HEK293T (cell line): ENCODE measurements at regions not wholly inside any gene's neighbourhood (a gene's known extent, or its start where the extent isn't known, plus 50 kb on each side); places are given as distances from the start of the nearest gene placed in this dataset.
"Not testable (repeated sequence)": the region's sequence is repeated elsewhere in the genome, so short reads cannot be mapped to it uniquely, and the experiment has no call there.

Experiments used
- CTCF ChIA-PET: fragments of 350-600 bp; formaldehyde crosslinking; extraction: SDS; loops from one replicate; lab custom pipeline; 2021; ENCODE audit warnings: antibody characterized with exemption, inconsistent platforms; lab: Yijun Ruan, JAX
- POLR2A ChIA-PET: fragments of 350-600 bp; formaldehyde crosslinking; extraction: SDS; loops from one replicate; lab custom pipeline; 2020; ENCODE audit warnings: antibody characterized with exemption, inconsistent platforms; lab: Yijun Ruan, JAX
- DNase-seq: peaks from one replicate; pipeline ENCODE4 v3.0.0; 2012; ENCODE audit warnings: mixed read lengths; ENCODE audit errors: extremely low spot score
- ARNT ChIP-seq: fragments of 450-650 bp; IDR thresholded peaks from 2 replicates; pipeline ENCODE4 v1.6.1; 2017; ENCODE audit warnings: mild to moderate bottlenecking
- BHLHE40 ChIP-seq: fragments of 450-650 bp; IDR thresholded peaks from 2 replicates; pipeline ENCODE4 v1.6.1; 2016; ENCODE audit warnings: mild to moderate bottlenecking, moderate library complexity, borderline replicate concordance
- CTBP1 ChIP-seq: fragments of 450-650 bp; IDR thresholded peaks from 2 replicates; pipeline ENCODE4 v1.6.1; 2016; ENCODE audit warnings: borderline replicate concordance
- ELF4 ChIP-seq: fragments of 450-650 bp; IDR thresholded peaks from 2 replicates; pipeline ENCODE4 v1.6.1; 2017; ENCODE audit warnings: antibody characterized with exemption
- FOXA1 ChIP-seq: fragments of 450-650 bp; IDR thresholded peaks from 2 replicates; pipeline ENCODE4 v1.6.1; 2016; ENCODE audit warnings: mild to moderate bottlenecking
- FOXK2 ChIP-seq: fragments of 450-650 bp; IDR thresholded peaks from 2 replicates; pipeline ENCODE4 v1.6.1; 2016; ENCODE audit warnings: mild to moderate bottlenecking
- FOXM1 ChIP-seq: fragments of 450-650 bp; IDR thresholded peaks from 2 replicates; pipeline ENCODE4 v1.6.1; 2017; ENCODE audit warnings: mild to moderate bottlenecking, borderline replicate concordance
- HDGF ChIP-seq: fragments of 450-650 bp; IDR thresholded peaks from 2 replicates; pipeline ENCODE4 v1.6.1; 2017; ENCODE audit warnings: antibody characterized with exemption, borderline replicate concordance
- L3MBTL2 ChIP-seq: fragments of 450-650 bp; conservative IDR thresholded peaks from 2 replicates; pipeline ENCODE4 v1.6.1; 2016; ENCODE audit warnings: mild to moderate bottlenecking
- LEF1 ChIP-seq: fragments of 450-650 bp; IDR thresholded peaks from 2 replicates; pipeline ENCODE4 v1.6.1; 2017; ENCODE audit warnings: mild to moderate bottlenecking, borderline replicate concordance
- NFRKB ChIP-seq: fragments of 450-650 bp; IDR thresholded peaks from 2 replicates; pipeline ENCODE4 v1.6.1; 2016; ENCODE audit warnings: mild to moderate bottlenecking, moderate library complexity
- SP1 ChIP-seq: fragments of 450-650 bp; IDR thresholded peaks from 2 replicates; pipeline ENCODE4 v1.6.1; 2017
- SUZ12 ChIP-seq: fragments of 450-650 bp; IDR thresholded peaks from 2 replicates; pipeline ENCODE4 v1.6.1; 2016; ENCODE audit warnings: mild to moderate bottlenecking
- TARDBP ChIP-seq: fragments of 450-650 bp; IDR thresholded peaks from 2 replicates; pipeline ENCODE4 v1.6.1; 2016
- ZNF384 ChIP-seq: fragments of 450-650 bp; IDR thresholded peaks from 2 replicates; pipeline ENCODE4 v1.6.1; 2016
- TF ChIP-seq, protein P1 (sequence below): fragments of 450-650 bp; IDR thresholded peaks from 2 replicates; pipeline ENCODE4 v1.6.1; 2016

- POLR2A ChIA-PET: no interaction called here
- no peak for TF ChIP-seq NFRKB
- no peak for TF ChIP-seq SP1
- no peak for TF ChIP-seq FOXK2
- TF ChIP-seq ZNF384: no peak
- no peak for TF ChIP-seq LEF1
- no peak for TF ChIP-seq ELF4
- no peak for TF ChIP-seq CTBP1
- no peak for TF ChIP-seq HDGF
- TF ChIP-seq BHLHE40: no peak
- TF ChIP-seq, protein P1, sequence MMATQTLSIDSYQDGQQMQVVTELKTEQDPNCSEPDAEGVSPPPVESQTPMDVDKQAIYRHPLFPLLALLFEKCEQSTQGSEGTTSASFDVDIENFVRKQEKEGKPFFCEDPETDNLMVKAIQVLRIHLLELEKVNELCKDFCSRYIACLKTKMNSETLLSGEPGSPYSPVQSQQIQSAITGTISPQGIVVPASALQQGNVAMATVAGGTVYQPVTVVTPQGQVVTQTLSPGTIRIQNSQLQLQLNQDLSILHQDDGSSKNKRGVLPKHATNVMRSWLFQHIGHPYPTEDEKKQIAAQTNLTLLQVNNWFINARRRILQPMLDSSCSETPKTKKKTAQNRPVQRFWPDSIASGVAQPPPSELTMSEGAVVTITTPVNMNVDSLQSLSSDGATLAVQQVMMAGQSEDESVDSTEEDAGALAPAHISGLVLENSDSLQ: no peak
- TF ChIP-seq SUZ12: no peak
- no peak for TF ChIP-seq TARDBP
- TF ChIP-seq ARNT: no peak
- TF ChIP-seq FOXM1: no peak
- TF ChIP-seq L3MBTL2: no peak
- TF ChIP-seq FOXA1: no peak
- CTCF ChIA-PET: no interaction called here
- no peak for DNase-seq
Observed at GRCh38 chr1:104028416-104029035, 278.8 kb downstream of the AMY1C start.

DNA sequence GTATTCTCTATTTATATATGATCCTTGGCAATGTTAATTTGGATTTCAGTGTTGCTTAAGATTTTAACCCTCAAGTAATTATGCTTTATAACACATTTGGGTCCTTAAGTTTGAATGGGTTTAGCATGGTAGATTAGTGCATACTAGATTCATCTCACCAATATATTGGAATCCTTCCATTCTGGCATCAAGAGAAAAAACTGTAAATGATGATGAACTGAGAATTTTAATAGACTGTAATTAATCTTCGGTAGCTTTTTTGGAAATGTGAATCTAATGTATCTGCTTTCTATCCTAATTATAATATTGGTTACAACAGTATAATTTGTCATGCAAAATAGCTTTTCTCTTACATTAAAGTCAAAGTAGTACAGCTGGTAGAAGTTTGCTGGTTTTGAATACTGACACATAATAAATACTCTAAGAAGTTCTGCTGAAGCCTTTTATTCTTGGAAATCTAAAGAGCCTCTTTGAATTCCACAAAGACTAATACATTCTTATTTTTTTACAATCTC, 279.8 kb downstream of the AMY1C start:
- ChIA-PET POLR2A (no interaction called here), CTCF (no interaction called here)
- DNase-seq: no peak
- TF ChIP-seq ELF4: no peak
- TF ChIP-seq TARDBP: no peak

GRCh38 chr1:104056786-104057185, 307.1 kb downstream of the AMY1C start:
- CTCF ChIA-PET: no interaction called here
- DNase-seq: no peak
- POLR2A ChIA-PET: no interaction called here
- no peak for TF ChIP-seq L3MBTL2
- TF ChIP-seq LEF1: no peak
- no peak for TF ChIP-seq HDGF
- no peak for TF ChIP-seq BHLHE40
- TF ChIP-seq CTBP1: no peak
- TF ChIP-seq NFRKB: no peak

GRCh38 chr1:104057219-104057898, 307.7 kb downstream of the AMY1C start:
- DNase-seq, POLR2A ChIA-PET, CTCF ChIA-PET: not testable (repeated sequence)

DNA sequence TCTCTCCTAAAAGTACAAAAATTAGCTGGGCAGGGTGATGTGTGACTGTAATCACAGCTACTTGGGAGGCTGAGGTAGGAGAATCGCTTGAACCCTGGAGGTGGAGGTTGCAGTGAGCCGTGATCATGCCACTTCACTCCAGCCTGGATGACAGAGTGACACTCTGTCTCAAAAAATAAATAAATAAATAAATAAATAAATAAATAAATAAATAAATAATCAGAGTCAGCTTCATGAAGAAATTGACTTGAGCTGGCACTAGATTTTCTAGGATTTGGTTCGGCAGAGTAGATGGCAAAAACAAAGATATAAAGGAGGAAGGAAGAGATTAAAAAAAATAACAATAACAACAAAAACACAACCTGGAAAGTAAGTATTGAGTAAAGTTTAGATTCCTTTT, 311.9 kb downstream of the AMY1C start:
- CTCF ChIA-PET, DNase-seq, POLR2A ChIA-PET: not testable (repeated sequence)

- no peak for TF ChIP-seq FOXM1
- TF ChIP-seq SP1: no peak
- no peak for TF ChIP-seq SUZ12
- TF ChIP-seq, protein P1: no peak
- no peak for TF ChIP-seq TARDBP
- no peak for TF ChIP-seq BHLHE40
- TF ChIP-seq FOXK2: no peak
- no peak for TF ChIP-seq NFRKB
- TF ChIP-seq HDGF: no peak
- TF ChIP-seq FOXA1: no peak
- no peak for TF ChIP-seq L3MBTL2
- TF ChIP-seq ELF4: no peak
- TF ChIP-seq LEF1: no peak
- TF ChIP-seq CTBP1: no peak
- no peak for TF ChIP-seq ZNF384
- no peak for TF ChIP-seq ARNT
- ChIA-PET POLR2A (no interaction called here), CTCF (no interaction called here)
- no peak for DNase-seq
Observed at GRCh38 chr1:104064399-104064798, 314.7 kb downstream of the AMY1C start.

DNA sequence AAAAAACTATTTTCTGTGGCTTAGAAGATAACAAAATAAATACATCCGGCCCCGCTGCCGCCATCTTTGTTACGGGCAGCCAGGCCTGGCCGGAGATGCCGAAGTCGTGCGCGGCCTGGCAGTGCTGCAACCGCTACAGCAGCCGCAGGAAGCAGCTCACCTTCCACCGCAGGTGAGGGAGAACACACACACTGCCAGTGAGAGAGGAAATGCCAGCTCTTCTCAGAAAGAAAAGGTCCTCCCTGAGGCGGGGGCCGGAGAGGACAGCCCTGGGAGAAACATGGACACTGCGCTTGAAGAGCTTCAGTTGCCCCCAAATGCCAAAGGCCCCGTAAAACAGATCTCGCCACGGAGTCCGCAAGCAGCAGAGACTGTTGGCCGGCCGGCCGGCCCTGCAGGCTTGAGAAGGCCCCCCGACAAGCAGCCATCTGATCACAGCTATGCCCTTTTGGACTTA, 323.2 kb downstream of the AMY1C start:
- no peak for DNase-seq
- POLR2A ChIA-PET: no interaction called here
- no peak for TF ChIP-seq BHLHE40
- TF ChIP-seq LEF1: no peak
- TF ChIP-seq FOXA1: no peak
- TF ChIP-seq ZNF384: no peak
- TF ChIP-seq ARNT: no peak
- TF ChIP-seq NFRKB: no peak
- TF ChIP-seq FOXM1: no peak
- TF ChIP-seq, protein P1: no peak
- no peak for TF ChIP-seq FOXK2
- no peak for TF ChIP-seq SUZ12
- TF ChIP-seq HDGF: no peak
- TF ChIP-seq ELF4: no peak
- no peak for TF ChIP-seq CTBP1
- no peak for TF ChIP-seq L3MBTL2
- no peak for TF ChIP-seq TARDBP
- TF ChIP-seq SP1: no peak
- CTCF ChIA-PET: no interaction called here
